NB4 (cell line): ENCODE measurements at regions not wholly inside any gene's neighbourhood (a gene's known extent, or its start where the extent isn't known, plus 50 kb on each side); places are given as distances from the start of the nearest gene placed in this dataset.

Experiments
- DNase-seq: peaks from one replicate; pipeline ENCODE4 v3.0.0; 2010; ENCODE audit warnings: low read depth
- H3K4me3 ChIP-seq: one replicate; pipeline ENCODE4 v1.5.1; 2011; ENCODE audit warnings: mild to moderate bottlenecking, low read depth, low read length, moderate library complexity
- MYC ChIP-seq: IDR thresholded peaks from 2 replicates; pipeline ENCODE4 v1.6.1; 2011; ENCODE audit warnings: low read depth, low read length
- POLR2A ChIP-seq: IDR thresholded peaks from 2 replicates; pipeline ENCODE4 v1.6.1; 2011; ENCODE audit warnings: mild to moderate bottlenecking; ENCODE audit not compliant: insufficient read length; ENCODE audit errors: extremely low read depth
- TF ChIP-seq, protein P1 (sequence below): IDR thresholded peaks from one replicate; pipeline ENCODE4 v1.5.1; 2012; ENCODE audit warnings: low read depth, low read length
- TF ChIP-seq, protein P2 (sequence below): IDR thresholded peaks from 2 replicates; pipeline ENCODE4 v1.6.1; 2011; ENCODE audit warnings: low read depth, low read length

- TF ChIP-seq MYC, result no peak
- TF ChIP-seq POLR2A, result no peak
- TF ChIP-seq, protein P1, sequence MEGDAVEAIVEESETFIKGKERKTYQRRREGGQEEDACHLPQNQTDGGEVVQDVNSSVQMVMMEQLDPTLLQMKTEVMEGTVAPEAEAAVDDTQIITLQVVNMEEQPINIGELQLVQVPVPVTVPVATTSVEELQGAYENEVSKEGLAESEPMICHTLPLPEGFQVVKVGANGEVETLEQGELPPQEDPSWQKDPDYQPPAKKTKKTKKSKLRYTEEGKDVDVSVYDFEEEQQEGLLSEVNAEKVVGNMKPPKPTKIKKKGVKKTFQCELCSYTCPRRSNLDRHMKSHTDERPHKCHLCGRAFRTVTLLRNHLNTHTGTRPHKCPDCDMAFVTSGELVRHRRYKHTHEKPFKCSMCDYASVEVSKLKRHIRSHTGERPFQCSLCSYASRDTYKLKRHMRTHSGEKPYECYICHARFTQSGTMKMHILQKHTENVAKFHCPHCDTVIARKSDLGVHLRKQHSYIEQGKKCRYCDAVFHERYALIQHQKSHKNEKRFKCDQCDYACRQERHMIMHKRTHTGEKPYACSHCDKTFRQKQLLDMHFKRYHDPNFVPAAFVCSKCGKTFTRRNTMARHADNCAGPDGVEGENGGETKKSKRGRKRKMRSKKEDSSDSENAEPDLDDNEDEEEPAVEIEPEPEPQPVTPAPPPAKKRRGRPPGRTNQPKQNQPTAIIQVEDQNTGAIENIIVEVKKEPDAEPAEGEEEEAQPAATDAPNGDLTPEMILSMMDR, result no peak
- TF ChIP-seq, protein P2, sequence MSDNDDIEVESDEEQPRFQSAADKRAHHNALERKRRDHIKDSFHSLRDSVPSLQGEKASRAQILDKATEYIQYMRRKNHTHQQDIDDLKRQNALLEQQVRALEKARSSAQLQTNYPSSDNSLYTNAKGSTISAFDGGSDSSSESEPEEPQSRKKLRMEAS, result no peak
- DNase-seq, result no peak
- no peak overlapping the region for H3K4me3 ChIP-seq
Observed at GRCh38 chr2:44851518-44851917, 90.0 kb upstream of the SIX3 start.

- TF ChIP-seq, protein P1, result no peak
- no peak for TF ChIP-seq MYC
- TF ChIP-seq, protein P2, result no peak
- TF ChIP-seq POLR2A, result no peak
- DNase-seq, result no peak
- no peak overlapping the region for H3K4me3 ChIP-seq
Observed at GRCh38 chr2:44852594-44852993, 88.9 kb upstream of the SIX3 start.

GRCh38 chr2:44859337-44859736 is 82.2 kb upstream of the SIX3 start:
- no peak overlapping the region for H3K4me3 ChIP-seq
- no peak for DNase-seq
- TF ChIP-seq MYC, result no peak
- TF ChIP-seq, protein P1, result no peak
- no peak for TF ChIP-seq POLR2A
- TF ChIP-seq, protein P2, result no peak

DNA sequence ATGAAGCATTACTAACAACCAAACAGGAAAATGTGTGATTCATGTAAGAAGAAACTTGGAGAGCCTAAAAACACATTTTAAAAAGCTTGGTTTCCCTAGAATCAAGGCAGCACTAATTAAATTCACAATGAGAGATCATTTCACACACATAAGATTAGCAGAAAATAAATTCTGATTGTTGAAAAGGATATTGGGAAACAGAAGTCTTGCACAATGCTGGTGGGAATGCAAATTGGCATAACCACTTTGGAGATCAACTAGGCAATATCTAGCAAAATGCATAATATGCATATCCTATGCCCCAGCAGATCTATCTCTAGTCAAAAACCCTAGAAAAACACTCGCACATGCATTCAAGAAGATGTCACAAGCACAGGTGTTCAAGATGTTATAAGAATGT is 75.3 kb upstream of the SIX3 start:
- H3K4me3 ChIP-seq, result no peak overlapping the region
- peak; percentile 18 for DNase-seq
- TF ChIP-seq, protein P2, result no peak
- TF ChIP-seq, protein P1, result no peak
- TF ChIP-seq MYC (no peak), POLR2A (no peak)

GRCh38 chr2:44869761-44870160 is 71.7 kb upstream of the SIX3 start:
- TF ChIP-seq, protein P2, result no peak
- TF ChIP-seq, protein P1, result no peak
- TF ChIP-seq POLR2A (no peak), MYC (no peak)
- no peak overlapping the region for H3K4me3 ChIP-seq
- no peak for DNase-seq

DNA sequence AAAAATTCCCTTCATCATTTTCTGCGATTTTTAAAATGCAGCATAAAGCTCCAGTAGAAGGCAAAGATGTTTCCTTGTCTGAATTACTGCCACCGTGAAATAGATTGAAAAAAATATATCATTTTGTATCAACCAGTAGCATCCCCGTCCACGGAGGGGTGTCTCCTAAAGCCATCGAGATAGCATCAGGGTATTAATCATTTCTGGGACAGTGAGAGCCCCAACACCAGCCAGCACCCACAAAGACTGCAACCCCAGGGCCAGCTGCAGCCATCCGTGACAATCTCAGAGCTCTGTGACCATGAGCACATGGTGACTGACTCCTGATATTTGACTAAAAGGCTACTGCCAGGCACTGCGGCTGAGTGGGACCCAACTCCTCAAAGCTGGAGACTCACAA is 64.1 kb upstream of the SIX3 start:
- H3K4me3 ChIP-seq, result no peak overlapping the region
- no peak for TF ChIP-seq POLR2A
- TF ChIP-seq, protein P2, result no peak
- no peak for TF ChIP-seq MYC
- TF ChIP-seq, protein P1, result no peak
- no peak for DNase-seq
